Neutrophil (primary cell): ENCODE measurements at regions not wholly inside any gene's neighbourhood (a gene's known extent, or its start where the extent isn't known, plus 50 kb on each side); places are given as distances from the start of the nearest gene placed in this dataset.

Source experiments
- H3K27ac ChIP-seq: fragments of 200-600 bp; sonication (generic); 2 replicates; pipeline ENCODE4 v1.5.1; 2016; ENCODE audit warnings: mild to moderate bottlenecking, moderate library complexity
- H3K27me3 ChIP-seq: fragments of 200-600 bp; sonication (generic); 2 replicates; pipeline ENCODE4 v1.6.0; 2016; ENCODE audit warnings: mild to moderate bottlenecking
- H3K36me3 ChIP-seq: fragments of 200-600 bp; sonication (generic); 2 replicates; pipeline ENCODE4 v1.5.1; 2017
- H3K4me1 ChIP-seq, 2 experiments: fragments of 200-600 bp in 1 of 2; sonication (generic) in 1 of 2; 1 replicate in 1 of 2; 2 replicates in 1 of 2; pipeline versions ENCODE4 v1.5.1 to v1.6.1; 2013 to 2016; ENCODE audit warnings: low read depth in 1 of 2, low read length in 1 of 2, mild to moderate bottlenecking in 1 of 2, moderate library complexity in 1 of 2; ENCODE audit not compliant: control insufficient read depth in 1 of 2, insufficient read depth in 1 of 2
- H3K4me3 ChIP-seq, 2 experiments: fragments of 200-600 bp in 1 of 2; sonication (generic) in 1 of 2; 1 replicate in 1 of 2; 2 replicates in 1 of 2; pipeline ENCODE4 v1.5.1; 2013 to 2016; ENCODE audit warnings: low read depth in 1 of 2, low read length in 1 of 2, mild to moderate bottlenecking in 1 of 2, moderate library complexity in 1 of 2
- H3K9me3 ChIP-seq: fragments of 200-600 bp; sonication (generic); 2 replicates; pipeline ENCODE4 v1.5.1; 2016
- CTCF ChIP-seq: fragments of 200-600 bp; sonication (generic); IDR thresholded peaks from 2 replicates; pipeline ENCODE4 v1.5.1; 2016; ENCODE audit warnings: antibody characterized with exemption

DNA sequence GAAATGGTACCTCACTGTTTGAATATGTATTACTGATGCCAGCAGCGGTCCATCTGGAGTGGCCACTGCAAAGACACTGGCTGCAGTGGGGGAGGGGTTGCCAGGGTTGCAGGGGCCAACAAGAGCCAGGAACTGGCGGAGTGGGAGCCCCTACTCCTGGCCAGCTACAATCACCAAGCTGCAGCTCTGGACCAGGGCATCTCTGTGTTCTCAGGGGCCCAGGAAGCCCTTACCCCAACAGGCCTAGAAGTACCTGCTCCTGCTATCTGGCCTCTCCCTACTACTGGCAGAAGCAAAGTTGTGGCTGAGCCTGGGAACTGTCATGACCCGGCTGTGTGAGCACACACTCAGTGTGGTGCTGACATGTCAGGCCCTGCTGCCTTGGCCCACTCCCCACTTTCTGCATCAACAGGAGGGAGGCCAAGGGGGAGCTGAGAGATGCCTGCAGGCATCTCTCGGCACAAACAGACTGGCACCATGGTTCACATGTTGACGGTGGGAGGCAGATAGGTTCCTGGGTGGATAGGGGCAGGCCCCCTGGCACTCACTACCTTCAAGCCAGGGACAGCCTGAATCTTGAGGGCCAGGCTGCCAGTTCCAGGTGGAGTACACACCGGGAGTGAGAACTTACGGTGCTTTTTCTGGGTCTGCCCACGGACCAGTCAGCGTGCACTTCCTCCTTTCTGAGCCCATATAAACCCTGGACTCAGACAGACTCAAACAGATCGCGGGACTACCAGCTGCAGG lies 1188.0 kb downstream of the GRIK2 start:
- Histone ChIP-seq H3K36me3 (no peaks in the 10 kb centered on the region), H3K9me3 (no peaks in the 10 kb centered on the region), H3K4me1 (no peaks in the 10 kb centered on the region), H3K27ac (no peak overlapping the region), H3K27me3 (no peaks in the 10 kb centered on the region), H3K4me3 (no peak overlapping the region)
- no peak for TF ChIP-seq CTCF

- no peak overlapping the region for H3K27ac ChIP-seq
Observed at GRCh38 chr6:102571236-102571908, 1177.9 kb downstream of the GRIK2 start.

DNA sequence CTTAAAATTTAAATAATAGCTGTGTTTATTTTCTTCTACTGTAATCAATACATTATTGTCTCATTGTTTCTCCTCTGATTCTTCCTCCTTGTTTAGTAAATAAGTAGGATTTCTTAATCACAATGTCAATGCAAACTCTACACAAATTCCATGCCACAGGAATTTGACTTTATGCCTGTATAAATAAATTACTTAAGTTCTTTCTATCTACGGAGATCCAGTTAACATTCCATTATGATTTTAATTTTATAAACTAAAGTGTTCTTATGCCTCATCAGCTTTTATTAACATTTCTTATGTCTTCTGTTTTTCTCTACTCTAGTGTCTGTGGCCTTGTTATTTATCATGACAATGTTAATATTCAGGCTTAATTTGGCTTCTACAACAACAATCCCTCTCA lies 1169.2 kb downstream of the GRIK2 start:
- Histone ChIP-seq H3K4me3 (no peak overlapping the region), H3K9me3 (no peaks in the 10 kb centered on the region), H3K27me3 (no peaks in the 10 kb centered on the region), H3K27ac (no peak overlapping the region), H3K4me1 (no peaks in the 10 kb centered on the region), H3K36me3 (no peaks in the 10 kb centered on the region)
- no peak for TF ChIP-seq CTCF

More at GRCh38 chr6:102571236-102571908, 1177.9 kb downstream of the GRIK2 start:
- no peak for TF ChIP-seq CTCF
- Histone ChIP-seq H3K4me3 (no peak overlapping the region), H3K9me3 (no peaks in the 10 kb centered on the region), H3K4me1 (no peaks in the 10 kb centered on the region), H3K36me3 (no peaks in the 10 kb centered on the region), H3K27me3 (no peaks in the 10 kb centered on the region)

GRCh38 chr6:102553214-102553613 lies 1159.7 kb downstream of the GRIK2 start:
- Histone ChIP-seq H3K27me3 (no peaks in the 10 kb centered on the region), H3K4me3 (no peak overlapping the region), H3K27ac (no peak overlapping the region), H3K36me3 (no peaks in the 10 kb centered on the region), H3K4me1 (no peaks in the 10 kb centered on the region), H3K9me3 (no peaks in the 10 kb centered on the region)
- no peak for TF ChIP-seq CTCF

- TF ChIP-seq CTCF: no peak
- H3K27me3 ChIP-seq: no peaks in the 10 kb centered on the region
- H3K36me3 ChIP-seq: no peaks in the 10 kb centered on the region
- H3K27ac ChIP-seq: no peak overlapping the region
- H3K4me3 ChIP-seq: no peak overlapping the region
- H3K9me3 ChIP-seq: no peaks in the 10 kb centered on the region
- no peaks in the 10 kb centered on the region for H3K4me1 ChIP-seq
Observed at GRCh38 chr6:102549221-102549874, 1155.8 kb downstream of the GRIK2 start.
